ENCODE measurements at regions not wholly inside any gene's neighbourhood (a gene's known extent, or its start where the extent isn't known, plus 50 kb on each side); places are given as distances from the start of the nearest gene placed in this dataset.

DNA sequence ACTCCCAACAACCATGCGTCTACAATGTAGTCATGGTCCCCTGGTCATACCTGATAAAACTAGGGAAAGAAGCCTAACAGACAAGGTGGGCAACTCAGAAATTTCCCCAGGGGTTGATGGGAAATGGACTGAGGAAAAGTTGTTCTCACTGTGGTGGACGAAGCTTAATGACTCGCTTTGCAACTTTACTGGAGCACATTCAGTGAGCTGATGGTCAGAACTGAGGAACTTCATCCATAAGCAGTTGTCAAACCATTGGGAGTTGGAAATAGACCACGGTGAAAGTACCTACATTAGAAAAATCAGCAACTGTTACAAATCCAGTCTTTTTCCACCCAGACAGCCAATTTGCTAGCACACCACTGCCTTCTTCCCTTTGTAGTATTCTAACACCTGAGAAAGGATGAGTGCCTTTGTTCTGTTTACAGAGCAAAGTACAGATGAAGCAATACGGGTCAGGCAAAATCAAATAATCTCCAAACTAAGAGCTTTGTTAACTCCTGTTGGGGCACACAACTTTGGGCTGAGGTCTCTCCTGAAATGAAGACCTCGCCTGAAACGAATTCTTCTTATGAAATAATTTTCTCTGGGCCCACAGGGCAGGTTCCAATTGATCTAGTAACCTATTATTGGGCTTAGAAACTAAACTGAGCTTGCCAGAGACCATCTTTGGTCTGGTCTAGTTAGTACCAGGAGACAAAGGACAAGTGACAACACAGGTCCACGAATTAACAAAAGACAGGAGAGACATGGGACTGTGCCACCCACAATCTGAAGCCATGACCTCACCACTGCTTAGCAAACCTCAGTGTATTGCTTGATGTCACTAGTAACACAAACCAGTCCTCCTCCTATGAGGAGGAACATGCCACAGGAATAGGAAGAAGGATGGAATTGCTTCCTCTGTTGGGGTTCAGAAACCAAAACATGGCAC, 58.9 kb upstream of the NFKB1 start:
- TF ChIP-seq CTCF (IDR thresholded peaks at IDR 0.05) = no peak
- H3K9me3 ChIP-seq = no peaks in the 10 kb centered on the region
- H3K36me3 ChIP-seq (ENCODE audit: low read depth) = no peaks in the 10 kb centered on the region
- intact Hi-C loops (cut with DNase I, micrococcal nuclease) = loop anchor here (10.0 kb wide), 3 partner anchors 63 to 573 kb away; partner anchors contain the start of genes NFKB1 (in 1 of the 2) and SLC9B1 (in 1 of the 2)
- no peaks in the 10 kb centered on the region for H3K4me1 ChIP-seq (ENCODE audit: low read depth)
- no peak overlapping the region for H3K4me3 ChIP-seq
- peak; percentile 89 for ATAC-seq
- DNase-seq = no peak

- ATAC-seq (no peak), DNase-seq (no peak)
- no peaks in the 10 kb centered on the region for H3K9me3 ChIP-seq
- no peaks in the 10 kb centered on the region for H3K36me3 ChIP-seq (ENCODE audit: low read depth)
- no peak for TF ChIP-seq CTCF (IDR thresholded peaks at IDR 0.05)
- intact Hi-C loops (cut with DNase I, micrococcal nuclease) = loop anchor here (10.0 kb wide), 3 partner anchors 60 to 570 kb away; partner anchors contain the start of genes NFKB1 (in 1 of the 2) and SLC9B1 (in 1 of the 2)
- H3K4me3 ChIP-seq = no peak overlapping the region
- no peaks in the 10 kb centered on the region for H3K4me1 ChIP-seq (ENCODE audit: low read depth)
These were observed 56.4 kb upstream of the NFKB1 start for GRCh38 chr4:102444752-102445151.

DNA sequence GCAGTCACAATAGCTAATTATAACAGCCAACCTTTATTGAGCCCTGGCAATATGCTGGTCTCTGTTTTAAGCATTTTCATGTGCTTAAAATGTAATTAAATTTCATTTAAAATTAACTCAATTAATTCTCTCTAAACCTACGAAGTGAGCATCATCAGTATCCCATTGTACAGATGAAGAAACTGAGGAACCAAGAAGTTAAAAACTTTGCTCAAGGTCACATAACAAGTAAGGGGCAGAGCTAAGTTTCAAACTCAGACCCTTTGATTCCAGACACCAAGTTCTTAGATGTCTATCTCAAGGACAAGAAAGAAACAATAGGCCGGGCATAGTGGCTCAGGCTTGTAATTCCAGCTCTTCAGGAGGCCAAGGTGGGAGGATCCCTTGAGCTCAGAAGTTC, 55.9 kb upstream of the NFKB1 start:
- no peak for ATAC-seq
- Histone ChIP-seq H3K36me3 (ENCODE audit: low read depth) (no peaks in the 10 kb centered on the region), H3K4me3 (no peak overlapping the region), H3K9me3 (no peaks in the 10 kb centered on the region), H3K4me1 (ENCODE audit: low read depth) (no peaks in the 10 kb centered on the region)
- intact Hi-C loops (cut with DNase I, micrococcal nuclease) = loop anchor here (10.0 kb wide), 3 partner anchors 60 to 570 kb away; partner anchors contain the start of genes NFKB1 (in 1 of the 2) and SLC9B1 (in 1 of the 2)
- no peak for TF ChIP-seq CTCF (IDR thresholded peaks at IDR 0.05)
- no peak for DNase-seq

GRCh38 chr4:102447413-102447812, 53.7 kb upstream of the NFKB1 start:
- H3K9me3 ChIP-seq = no peaks in the 10 kb centered on the region
- intact Hi-C loops (cut with DNase I, micrococcal nuclease) = loop anchor here (10.0 kb wide), 3 partner anchors 57 to 567 kb away; partner anchors contain the start of genes NFKB1 (in 1 of the 2) and SLC9B1 (in 1 of the 2)
- H3K4me1 ChIP-seq (ENCODE audit: low read depth) = no peaks in the 10 kb centered on the region
- TF ChIP-seq CTCF (IDR thresholded peaks at IDR 0.05) = no peak
- ATAC-seq = no peak
- no peaks in the 10 kb centered on the region for H3K36me3 ChIP-seq (ENCODE audit: low read depth)
- DNase-seq = no peak
- H3K4me3 ChIP-seq = no peak overlapping the region

DNA sequence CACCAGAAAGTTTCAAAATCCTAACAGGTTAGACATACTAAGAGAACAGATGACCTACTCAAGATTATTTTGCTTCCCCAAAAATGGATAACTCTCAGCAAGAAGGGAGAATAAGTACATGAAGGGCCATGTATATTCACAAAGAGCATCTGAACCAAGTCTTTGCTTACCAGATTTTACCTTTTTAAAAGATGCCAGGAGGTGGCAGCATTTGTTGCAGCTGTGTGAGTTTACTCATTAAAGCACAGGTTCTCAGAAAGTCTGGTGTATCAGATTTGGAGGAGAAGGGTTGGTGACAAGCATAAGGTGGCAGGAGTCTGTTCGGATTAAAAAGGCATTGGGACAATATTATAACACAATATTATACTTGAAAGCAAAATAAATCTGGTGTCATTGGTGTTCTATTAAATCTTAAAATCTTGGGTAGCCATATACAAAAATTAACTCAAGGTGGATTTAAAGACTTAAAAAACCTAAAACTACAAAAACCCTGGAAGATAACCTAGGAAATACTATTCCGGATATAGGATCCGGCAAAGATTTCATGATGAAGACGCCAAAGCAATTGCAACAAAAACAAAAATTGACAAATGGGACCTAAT, 51.3 kb upstream of the NFKB1 start:
- Histone ChIP-seq H3K9me3 (no peaks in the 10 kb centered on the region), H3K4me1 (ENCODE audit: low read depth) (peaks cover 4% of the 10 kb centered on the region), H3K36me3 (ENCODE audit: low read depth) (no peaks in the 10 kb centered on the region), H3K4me3 (no peak overlapping the region)
- DNase-seq = peak in 1 of 3 donors; percentile 80
- TF ChIP-seq CTCF (IDR thresholded peaks at IDR 0.05) = peak; percentile 13
- intact Hi-C loops (cut with DNase I, micrococcal nuclease) = loop anchor here (10.0 kb wide), 4 partner anchors 55 to 565 kb away; partner anchors contain the start of genes NFKB1 (in 1 of the 2) and SLC9B1 (in 1 of the 2)
- ATAC-seq = peak; percentile 85

Data from mucosa of descending colon (tissue), 3 donors.